Neural cell (in vitro differentiated cells): ENCODE measurements at regions not wholly inside any gene's neighbourhood (a gene's known extent, or its start where the extent isn't known, plus 50 kb on each side); places are given as distances from the start of the nearest gene placed in this dataset.

Experiments
- CTCF ChIP-seq: fragments of 450-650 bp; IDR thresholded peaks from 2 replicates; pipeline ENCODE4 v1.5.1; 2014; ENCODE audit warnings: antibody characterized with exemption, mild to moderate bottlenecking, moderate library complexity; ENCODE audit not compliant: poor library complexity, severe bottlenecking
- EZH2 ChIP-seq: fragments of 200-600, 300-800 bp; shearing (Covaris generic), sonication (generic); IDR thresholded peaks from 2 replicates; pipeline ENCODE4 v1.6.1; 2014; ENCODE audit warnings: antibody characterized with exemption, low read length, borderline replicate concordance, mild to moderate bottlenecking; ENCODE audit not compliant: insufficient read depth, poor library complexity, severe bottlenecking
- REST ChIP-seq: IDR thresholded peaks from 2 replicates; pipeline ENCODE4 v1.6.1; 2012; ENCODE audit warnings: borderline replicate concordance
- TAF1 ChIP-seq: IDR thresholded peaks from 2 replicates; pipeline ENCODE4 v1.6.1; 2012; ENCODE audit warnings: low read depth

DNA sequence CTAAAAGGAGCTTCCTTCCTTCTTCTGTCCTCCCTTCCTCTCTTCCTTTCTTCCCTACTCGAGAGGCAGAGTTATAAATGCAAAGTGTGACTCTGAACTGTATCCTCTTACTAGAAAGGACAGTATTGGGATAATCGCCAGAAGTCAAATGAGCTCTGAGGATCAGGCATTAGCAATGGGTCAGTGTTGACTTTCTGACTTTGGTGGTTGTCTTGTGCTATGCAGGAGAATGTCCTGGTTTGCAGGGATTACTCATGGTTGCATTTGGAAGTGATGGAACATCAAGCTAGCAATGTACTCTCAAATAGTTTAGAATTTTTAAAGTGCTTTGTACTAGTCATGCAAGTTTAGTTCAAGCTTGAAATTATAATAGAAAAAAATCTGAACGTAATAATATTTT lies 115.6 kb downstream of the TXNL1 start:
- no peak for TF ChIP-seq TAF1
- TF ChIP-seq CTCF, result no peak
- TF ChIP-seq REST, result no peak
- no peak for TF ChIP-seq EZH2
